Mesothelial cell of epicardium (in vitro differentiated cells): ENCODE measurements at regions not wholly inside any gene's neighbourhood (a gene's known extent, or its start where the extent isn't known, plus 50 kb on each side); places are given as distances from the start of the nearest gene placed in this dataset.

Experiments
- DNase-seq, 2 experiments: peaks; one replicate each; pipeline ENCODE4 v3.0.0; 2021; ENCODE audit warnings: low spot score in 2 of 2; ENCODE audit not compliant: unreplicated experiment in 2 of 2
- H3K27ac Mint-ChIP-seq: 2 replicates; pipeline ENCODE4 v1.8.0; 2021; ENCODE audit warnings: mixed read lengths
- H3K27me3 Mint-ChIP-seq: 2 replicates; pipeline ENCODE4 v1.8.0; 2021; ENCODE audit warnings: low read depth, mixed read lengths
- H3K36me3 Mint-ChIP-seq: 2 replicates; pipeline ENCODE4 v1.8.0; 2021; ENCODE audit warnings: mixed read lengths
- H3K4me1 Mint-ChIP-seq: 2 replicates; pipeline ENCODE4 v1.8.0; 2021; ENCODE audit warnings: mixed read lengths
- H3K4me3 Mint-ChIP-seq: 2 replicates; pipeline ENCODE4 v1.8.0; 2021; ENCODE audit warnings: mild to moderate bottlenecking, moderate library complexity, mixed read lengths
- H3K9me3 Mint-ChIP-seq: 2 replicates; pipeline ENCODE4 v1.8.0; 2021; ENCODE audit warnings: mixed read lengths
- TF ChIP-seq, protein P1 (sequence below): fragments of 200-600 bp; sonication (generic); IDR thresholded peaks from one replicate; pipeline ENCODE4 v1.5.0; 2021; ENCODE audit warnings: antibody characterized with exemption; ENCODE audit not compliant: unreplicated experiment

GRCh38 chr3:27630885-27631284, 91.2 kb downstream of the EOMES start:
- Mint-ChIP-seq H3K9me3 (no peaks in the 10 kb centered on the region), H3K4me1 (peaks cover 5% of the 10 kb centered on the region), H3K4me3 (no peak overlapping the region), H3K27ac (no peak overlapping the region), H3K27me3 (no peaks in the 10 kb centered on the region), H3K36me3 (no peaks in the 10 kb centered on the region)
- DNase-seq = no peak
- TF ChIP-seq, protein P1, sequence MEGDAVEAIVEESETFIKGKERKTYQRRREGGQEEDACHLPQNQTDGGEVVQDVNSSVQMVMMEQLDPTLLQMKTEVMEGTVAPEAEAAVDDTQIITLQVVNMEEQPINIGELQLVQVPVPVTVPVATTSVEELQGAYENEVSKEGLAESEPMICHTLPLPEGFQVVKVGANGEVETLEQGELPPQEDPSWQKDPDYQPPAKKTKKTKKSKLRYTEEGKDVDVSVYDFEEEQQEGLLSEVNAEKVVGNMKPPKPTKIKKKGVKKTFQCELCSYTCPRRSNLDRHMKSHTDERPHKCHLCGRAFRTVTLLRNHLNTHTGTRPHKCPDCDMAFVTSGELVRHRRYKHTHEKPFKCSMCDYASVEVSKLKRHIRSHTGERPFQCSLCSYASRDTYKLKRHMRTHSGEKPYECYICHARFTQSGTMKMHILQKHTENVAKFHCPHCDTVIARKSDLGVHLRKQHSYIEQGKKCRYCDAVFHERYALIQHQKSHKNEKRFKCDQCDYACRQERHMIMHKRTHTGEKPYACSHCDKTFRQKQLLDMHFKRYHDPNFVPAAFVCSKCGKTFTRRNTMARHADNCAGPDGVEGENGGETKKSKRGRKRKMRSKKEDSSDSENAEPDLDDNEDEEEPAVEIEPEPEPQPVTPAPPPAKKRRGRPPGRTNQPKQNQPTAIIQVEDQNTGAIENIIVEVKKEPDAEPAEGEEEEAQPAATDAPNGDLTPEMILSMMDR = no peak

DNA sequence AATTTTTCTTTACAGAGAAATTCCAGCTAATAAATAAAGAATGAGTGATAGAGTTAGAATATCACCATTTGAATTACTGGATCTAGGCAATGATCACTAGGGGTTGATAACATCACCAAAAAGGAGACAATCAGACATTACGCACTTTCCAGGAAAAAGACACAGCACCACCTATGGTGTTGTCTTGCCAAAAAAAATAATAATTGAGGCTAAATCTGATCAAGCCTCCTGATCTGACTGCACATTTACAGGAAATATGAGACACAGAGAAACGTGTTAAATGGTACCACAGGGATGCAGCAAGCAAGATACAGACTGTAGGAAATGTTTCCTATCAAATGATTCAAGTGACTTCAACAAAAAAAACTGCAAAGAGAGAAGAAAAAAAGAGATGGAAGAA, 92.8 kb downstream of the EOMES start:
- Mint-ChIP-seq H3K36me3 (no peaks in the 10 kb centered on the region), H3K4me3 (no peak overlapping the region), H3K27ac (no peak overlapping the region), H3K4me1 (peaks cover 5% of the 10 kb centered on the region), H3K9me3 (no peaks in the 10 kb centered on the region), H3K27me3 (no peaks in the 10 kb centered on the region)
- TF ChIP-seq, protein P1 = no peak
- no peak for DNase-seq

- H3K27me3 Mint-ChIP-seq = no peaks in the 10 kb centered on the region
- H3K27ac Mint-ChIP-seq = no peak overlapping the region
- TF ChIP-seq, protein P1 = no peak
- no peak for DNase-seq
- H3K9me3 Mint-ChIP-seq = no peaks in the 10 kb centered on the region
- no peak overlapping the region for H3K4me3 Mint-ChIP-seq
- H3K4me1 Mint-ChIP-seq = peaks cover 3% of the 10 kb centered on the region
- no peaks in the 10 kb centered on the region for H3K36me3 Mint-ChIP-seq
Observed at GRCh38 chr3:27628026-27628750, 93.9 kb downstream of the EOMES start.

DNA sequence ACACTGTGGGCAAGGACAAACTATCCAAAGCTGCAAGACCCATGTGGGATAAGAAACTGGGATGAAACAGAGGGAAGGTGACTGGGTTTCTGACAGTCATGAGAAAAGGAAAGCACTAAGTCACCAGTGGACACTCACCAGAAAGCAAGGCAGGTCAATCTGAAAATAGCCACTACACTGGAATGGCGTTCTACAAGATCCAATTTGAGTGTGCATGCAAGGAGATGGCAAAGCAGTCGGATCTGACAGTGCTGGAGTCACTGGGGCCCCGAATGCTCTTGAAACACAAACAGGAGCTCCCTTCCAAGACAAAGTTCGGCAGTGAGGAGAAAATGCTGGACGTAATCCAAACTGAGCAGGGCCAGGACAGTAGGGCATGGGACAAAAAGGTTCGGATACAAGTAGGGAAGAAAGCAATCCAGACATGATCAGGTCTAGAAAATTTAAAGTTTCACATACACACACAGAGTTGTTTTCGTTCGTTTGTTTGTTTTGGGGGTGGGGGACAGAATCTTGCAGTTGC, 95.5 kb downstream of the EOMES start:
- Mint-ChIP-seq H3K4me1 (no peaks in the 10 kb centered on the region), H3K4me3 (no peak overlapping the region), H3K36me3 (no peaks in the 10 kb centered on the region), H3K27ac (no peak overlapping the region), H3K27me3 (no peaks in the 10 kb centered on the region), H3K9me3 (peaks cover under 1% of the 10 kb centered on the region)
- TF ChIP-seq, protein P1 = no peak
- no peak for DNase-seq

DNA sequence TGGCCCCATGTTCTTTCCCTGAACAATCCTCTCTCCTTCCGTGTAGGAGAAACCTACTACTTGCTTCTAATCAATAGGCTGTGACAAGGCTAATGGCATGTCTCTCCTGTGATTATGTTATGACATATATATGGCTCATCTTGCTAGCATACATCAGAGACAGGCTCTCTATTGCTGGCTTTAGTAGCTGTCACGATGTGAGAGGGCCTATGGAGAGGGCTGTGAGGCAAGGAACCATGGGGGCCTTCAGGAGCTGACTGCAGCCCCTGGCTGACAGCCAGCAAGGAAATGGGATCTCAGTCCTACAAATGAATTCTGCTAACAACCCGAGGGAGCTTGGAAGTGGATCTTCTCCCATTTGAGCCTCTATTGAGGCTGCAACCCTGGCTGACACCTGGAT, 96.3 kb downstream of the EOMES start:
- Mint-ChIP-seq H3K27me3 (no peaks in the 10 kb centered on the region), H3K27ac (no peak overlapping the region), H3K9me3 (peaks cover 8% of the 10 kb centered on the region), H3K4me1 (no peaks in the 10 kb centered on the region), H3K36me3 (no peaks in the 10 kb centered on the region), H3K4me3 (no peak overlapping the region)
- DNase-seq = no peak
- TF ChIP-seq, protein P1 = no peak
